ENCODE measurements at regions not wholly inside any gene's neighbourhood (a gene's known extent, or its start where the extent isn't known, plus 50 kb on each side); places are given as distances from the start of the nearest gene placed in this dataset.

DNA sequence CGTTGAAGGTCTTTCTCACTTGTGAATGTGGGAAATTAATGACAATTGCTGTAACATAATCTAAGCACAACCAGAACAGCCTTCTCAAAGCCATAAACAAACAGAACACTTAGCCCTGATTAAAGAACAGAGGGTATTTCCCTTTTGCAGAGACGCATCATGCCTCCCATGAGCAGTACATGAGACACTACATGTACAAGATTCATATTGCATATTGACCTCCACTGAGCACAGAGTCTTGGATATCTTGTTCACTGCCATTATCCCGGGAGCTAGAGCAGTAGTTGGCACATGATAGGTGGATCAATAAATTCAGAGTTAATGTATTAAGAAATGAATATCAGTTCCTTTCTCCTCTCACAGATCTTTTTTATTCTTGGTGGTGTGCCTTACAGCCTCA lies 1194.3 kb upstream of the TENM4 start:
- TF ChIP-seq, protein P1, sequence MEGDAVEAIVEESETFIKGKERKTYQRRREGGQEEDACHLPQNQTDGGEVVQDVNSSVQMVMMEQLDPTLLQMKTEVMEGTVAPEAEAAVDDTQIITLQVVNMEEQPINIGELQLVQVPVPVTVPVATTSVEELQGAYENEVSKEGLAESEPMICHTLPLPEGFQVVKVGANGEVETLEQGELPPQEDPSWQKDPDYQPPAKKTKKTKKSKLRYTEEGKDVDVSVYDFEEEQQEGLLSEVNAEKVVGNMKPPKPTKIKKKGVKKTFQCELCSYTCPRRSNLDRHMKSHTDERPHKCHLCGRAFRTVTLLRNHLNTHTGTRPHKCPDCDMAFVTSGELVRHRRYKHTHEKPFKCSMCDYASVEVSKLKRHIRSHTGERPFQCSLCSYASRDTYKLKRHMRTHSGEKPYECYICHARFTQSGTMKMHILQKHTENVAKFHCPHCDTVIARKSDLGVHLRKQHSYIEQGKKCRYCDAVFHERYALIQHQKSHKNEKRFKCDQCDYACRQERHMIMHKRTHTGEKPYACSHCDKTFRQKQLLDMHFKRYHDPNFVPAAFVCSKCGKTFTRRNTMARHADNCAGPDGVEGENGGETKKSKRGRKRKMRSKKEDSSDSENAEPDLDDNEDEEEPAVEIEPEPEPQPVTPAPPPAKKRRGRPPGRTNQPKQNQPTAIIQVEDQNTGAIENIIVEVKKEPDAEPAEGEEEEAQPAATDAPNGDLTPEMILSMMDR (IDR thresholded peaks at IDR 0.05) = no peak
- no peak for TF ChIP-seq POLR2A (IDR thresholded peaks at IDR 0.05)
